ENCODE measurements at regions not wholly inside any gene's neighbourhood (a gene's known extent, or its start where the extent isn't known, plus 50 kb on each side); places are given as distances from the start of the nearest gene placed in this dataset.
A peak's percentile ranks its signal among the peaks of the same experiment; 100 is the strongest.

- no peak overlapping the region for H3K4me3 ChIP-seq (ENCODE audit: low read length)
- no peak for TF ChIP-seq CTCF (IDR thresholded peaks at IDR 0.05)
- Mint-ChIP-seq H3K27ac (no peak overlapping the region), H3K27me3 (ENCODE audit: low read depth in 2 of 2) (no peaks in the 10 kb centered on the region), H3K4me3 (no peak overlapping the region), H3K9me3 (no peaks in the 10 kb centered on the region), H3K36me3 (no peaks in the 10 kb centered on the region), H3K4me1 (peaks cover 0 to 5% of the 10 kb centered on the region in 2 donors)
- intact Hi-C loops (cut with micrococcal nuclease): no loop called here
- WGBS (ENCODE audit: insufficient coverage): 89% methylated on average over 6 of the region's 8 CpGs
- ATAC-seq (no peak), DNase-seq (no peak)
- no peaks in the 10 kb centered on the region for H3K4me1 ChIP-seq (ENCODE audit: control insufficient read depth, insufficient read depth, low read length)
- H3K36me3 ChIP-seq (ENCODE audit: control insufficient read depth, insufficient read depth, low read length): no peaks in the 10 kb centered on the region
- no peak overlapping the region for H3K27ac ChIP-seq (ENCODE audit: low read length)
- H3K9me3 ChIP-seq (ENCODE audit: control insufficient read depth, insufficient read depth, low read length): no peaks in the 10 kb centered on the region
- H3K27me3 ChIP-seq (ENCODE audit: control insufficient read depth, insufficient read depth, low read length): no peaks in the 10 kb centered on the region
Measured at GRCh38 chr10:43754569-43755260, 106.0 kb upstream of the ZNF32 start.

GRCh38 chr10:43753397-43754061 lies 104.8 kb upstream of the ZNF32 start:
- no peak overlapping the region for H3K4me3 ChIP-seq (ENCODE audit: low read length)
- 91% methylated on average over 18 of the region's 18 CpGs for WGBS (ENCODE audit: insufficient coverage)
- no peaks in the 10 kb centered on the region for H3K36me3 Mint-ChIP-seq
- TF ChIP-seq CTCF (IDR thresholded peaks at IDR 0.05): no peak
- H3K27ac ChIP-seq (ENCODE audit: low read length): no peak overlapping the region
- H3K27ac Mint-ChIP-seq: no peak overlapping the region
- H3K4me1 ChIP-seq (ENCODE audit: control insufficient read depth, insufficient read depth, low read length): no peaks in the 10 kb centered on the region
- H3K27me3 Mint-ChIP-seq (ENCODE audit: low read depth in 2 of 2): peaks cover 0 to 8% of the 10 kb centered on the region in 2 donors
- H3K4me3 Mint-ChIP-seq: no peak overlapping the region
- H3K27me3 ChIP-seq (ENCODE audit: control insufficient read depth, insufficient read depth, low read length): no peaks in the 10 kb centered on the region
- no peaks in the 10 kb centered on the region for H3K36me3 ChIP-seq (ENCODE audit: control insufficient read depth, insufficient read depth, low read length)
- peak in 1 of 3 donors; percentile 22 for ATAC-seq
- H3K9me3 ChIP-seq (ENCODE audit: control insufficient read depth, insufficient read depth, low read length): no peaks in the 10 kb centered on the region
- peaks cover 0 to 5% of the 10 kb centered on the region in 2 donors for H3K4me1 Mint-ChIP-seq
- DNase-seq: no peak
- no peaks in the 10 kb centered on the region for H3K9me3 Mint-ChIP-seq
- intact Hi-C loops (cut with micrococcal nuclease): no loop called here

- no peaks in the 10 kb centered on the region for H3K9me3 Mint-ChIP-seq
- no peaks in the 10 kb centered on the region for H3K36me3 Mint-ChIP-seq
- peaks cover 4 to 5% of the 10 kb centered on the region in 2 donors for H3K4me1 Mint-ChIP-seq
- TF ChIP-seq CTCF (IDR thresholded peaks at IDR 0.05): no peak
- no peak overlapping the region for H3K4me3 Mint-ChIP-seq
- H3K4me1 ChIP-seq (ENCODE audit: control insufficient read depth, insufficient read depth, low read length): no peaks in the 10 kb centered on the region
- no peak overlapping the region for H3K27ac Mint-ChIP-seq
- WGBS (ENCODE audit: insufficient coverage): 95% methylated on average over 1 of the region's 1 CpG
- no peak overlapping the region for H3K27ac ChIP-seq (ENCODE audit: low read length)
- no peaks in the 10 kb centered on the region for H3K36me3 ChIP-seq (ENCODE audit: control insufficient read depth, insufficient read depth, low read length)
- H3K9me3 ChIP-seq (ENCODE audit: control insufficient read depth, insufficient read depth, low read length): no peaks in the 10 kb centered on the region
- DNase-seq (no peak), ATAC-seq (no peak)
- intact Hi-C loops (cut with micrococcal nuclease): no loop called here
- no peaks in the 10 kb centered on the region for H3K27me3 ChIP-seq (ENCODE audit: control insufficient read depth, insufficient read depth, low read length)
- no peak overlapping the region for H3K4me3 ChIP-seq (ENCODE audit: low read length)
- peaks cover 0 to 8% of the 10 kb centered on the region in 2 donors for H3K27me3 Mint-ChIP-seq (ENCODE audit: low read depth in 2 of 2)
Measured at GRCh38 chr10:43752682-43753081, 104.0 kb upstream of the ZNF32 start.
